ENCODE measurements at regions not wholly inside any gene's neighbourhood (a gene's known extent, or its start where the extent isn't known, plus 50 kb on each side); places are given as distances from the start of the nearest gene placed in this dataset.

- ATAC-seq (replicated peaks) = no peak
- no peaks in the 10 kb centered on the region for H3K9me3 Mint-ChIP-seq
- no peak overlapping the region for H3K27ac Mint-ChIP-seq
- no peaks in the 10 kb centered on the region for H3K4me1 Mint-ChIP-seq
- H3K36me3 Mint-ChIP-seq (ENCODE audit: low read depth) = no peaks in the 10 kb centered on the region
- no peaks in the 10 kb centered on the region for H3K27me3 Mint-ChIP-seq
- no peak overlapping the region for H3K4me3 Mint-ChIP-seq
These were observed 118.7 kb downstream of the LYPLAL1 start for GRCh38 chr1:219292341-219292740.

GRCh38 chr1:219289171-219289570 lies 115.5 kb downstream of the LYPLAL1 start:
- H3K36me3 Mint-ChIP-seq (ENCODE audit: low read depth) = no peaks in the 10 kb centered on the region
- ATAC-seq (replicated peaks) = no peak
- no peaks in the 10 kb centered on the region for H3K9me3 Mint-ChIP-seq
- no peak overlapping the region for H3K4me3 Mint-ChIP-seq
- no peak overlapping the region for H3K27ac Mint-ChIP-seq
- no peaks in the 10 kb centered on the region for H3K27me3 Mint-ChIP-seq
- H3K4me1 Mint-ChIP-seq = no peaks in the 10 kb centered on the region

- Mint-ChIP-seq H3K9me3 (no peaks in the 10 kb centered on the region), H3K4me3 (no peak overlapping the region), H3K27ac (no peak overlapping the region), H3K4me1 (no peaks in the 10 kb centered on the region), H3K27me3 (no peaks in the 10 kb centered on the region), H3K36me3 (ENCODE audit: low read depth) (no peaks in the 10 kb centered on the region)
- no peak for ATAC-seq (replicated peaks)
These were observed 109.9 kb downstream of the LYPLAL1 start for GRCh38 chr1:219283541-219283940.

- Mint-ChIP-seq H3K36me3 (ENCODE audit: low read depth) (no peaks in the 10 kb centered on the region), H3K4me3 (no peak overlapping the region), H3K9me3 (no peaks in the 10 kb centered on the region), H3K4me1 (no peaks in the 10 kb centered on the region), H3K27ac (no peak overlapping the region), H3K27me3 (no peaks in the 10 kb centered on the region)
- ATAC-seq (replicated peaks) = no peak
These were observed 108.2 kb downstream of the LYPLAL1 start for GRCh38 chr1:219281831-219282230.

GRCh38 chr1:219279017-219279770 lies 105.5 kb downstream of the LYPLAL1 start:
- no peaks in the 10 kb centered on the region for H3K9me3 Mint-ChIP-seq
- no peak for ATAC-seq (replicated peaks)
- H3K27me3 Mint-ChIP-seq = no peaks in the 10 kb centered on the region
- H3K36me3 Mint-ChIP-seq (ENCODE audit: low read depth) = no peaks in the 10 kb centered on the region
- H3K4me1 Mint-ChIP-seq = no peaks in the 10 kb centered on the region
- H3K4me3 Mint-ChIP-seq = no peak overlapping the region
- H3K27ac Mint-ChIP-seq = no peak overlapping the region

GRCh38 chr1:219278288-219278687 lies 104.6 kb downstream of the LYPLAL1 start:
- Mint-ChIP-seq H3K4me1 (no peaks in the 10 kb centered on the region), H3K27ac (no peak overlapping the region), H3K4me3 (no peak overlapping the region), H3K9me3 (no peaks in the 10 kb centered on the region), H3K36me3 (ENCODE audit: low read depth) (no peaks in the 10 kb centered on the region), H3K27me3 (no peaks in the 10 kb centered on the region)
- ATAC-seq (replicated peaks) = no peak

- no peaks in the 10 kb centered on the region for H3K27me3 Mint-ChIP-seq
- H3K4me1 Mint-ChIP-seq = no peaks in the 10 kb centered on the region
- H3K4me3 Mint-ChIP-seq = no peak overlapping the region
- no peaks in the 10 kb centered on the region for H3K9me3 Mint-ChIP-seq
- H3K36me3 Mint-ChIP-seq (ENCODE audit: low read depth) = no peaks in the 10 kb centered on the region
- H3K27ac Mint-ChIP-seq = no peak overlapping the region
- ATAC-seq (replicated peaks) = no peak
These were observed 103.8 kb downstream of the LYPLAL1 start for GRCh38 chr1:219277304-219278105.

- no peaks in the 10 kb centered on the region for H3K36me3 Mint-ChIP-seq (ENCODE audit: low read depth)
- H3K4me3 Mint-ChIP-seq = no peak overlapping the region
These were observed 102.5 kb downstream of the LYPLAL1 start for GRCh38 chr1:219276049-219276738.

GRCh38 chr1:219273088-219273686 lies 99.5 kb downstream of the LYPLAL1 start:
- H3K9me3 Mint-ChIP-seq = no peaks in the 10 kb centered on the region
- H3K27me3 Mint-ChIP-seq = no peaks in the 10 kb centered on the region
- H3K36me3 Mint-ChIP-seq (ENCODE audit: low read depth) = no peaks in the 10 kb centered on the region
- no peak overlapping the region for H3K4me3 Mint-ChIP-seq
- no peaks in the 10 kb centered on the region for H3K4me1 Mint-ChIP-seq
- no peak overlapping the region for H3K27ac Mint-ChIP-seq
- no peak for ATAC-seq (replicated peaks)

More at GRCh38 chr1:219276049-219276738, 102.5 kb downstream of the LYPLAL1 start:
- no peak overlapping the region for H3K27ac Mint-ChIP-seq
- H3K9me3 Mint-ChIP-seq = no peaks in the 10 kb centered on the region
- H3K4me1 Mint-ChIP-seq = no peaks in the 10 kb centered on the region
- no peak for ATAC-seq (replicated peaks)
- H3K27me3 Mint-ChIP-seq = no peaks in the 10 kb centered on the region

GRCh38 chr1:219271818-219272535 lies 98.3 kb downstream of the LYPLAL1 start:
- Mint-ChIP-seq H3K36me3 (ENCODE audit: low read depth) (no peaks in the 10 kb centered on the region), H3K27me3 (no peaks in the 10 kb centered on the region), H3K4me1 (no peaks in the 10 kb centered on the region), H3K9me3 (no peaks in the 10 kb centered on the region), H3K4me3 (no peak overlapping the region), H3K27ac (no peak overlapping the region)
- no peak for ATAC-seq (replicated peaks)

- Mint-ChIP-seq H3K4me1 (no peaks in the 10 kb centered on the region), H3K27me3 (no peaks in the 10 kb centered on the region), H3K27ac (no peak overlapping the region), H3K9me3 (no peaks in the 10 kb centered on the region), H3K4me3 (no peak overlapping the region), H3K36me3 (ENCODE audit: low read depth) (no peaks in the 10 kb centered on the region)
- no peak for ATAC-seq (replicated peaks)
These were observed 95.5 kb downstream of the LYPLAL1 start for GRCh38 chr1:219269171-219269570.

- Mint-ChIP-seq H3K4me1 (no peaks in the 10 kb centered on the region), H3K36me3 (ENCODE audit: low read depth) (no peaks in the 10 kb centered on the region), H3K27me3 (no peaks in the 10 kb centered on the region), H3K4me3 (no peak overlapping the region), H3K27ac (no peak overlapping the region), H3K9me3 (peaks cover 5% of the 10 kb centered on the region)
- no peak for ATAC-seq (replicated peaks)
These were observed 92.8 kb downstream of the LYPLAL1 start for GRCh38 chr1:219266524-219266923.

- Mint-ChIP-seq H3K36me3 (ENCODE audit: low read depth) (no peaks in the 10 kb centered on the region), H3K27ac (no peak overlapping the region), H3K4me1 (no peaks in the 10 kb centered on the region), H3K9me3 (peaks cover 5% of the 10 kb centered on the region), H3K4me3 (no peak overlapping the region), H3K27me3 (no peaks in the 10 kb centered on the region)
- ATAC-seq (replicated peaks) = no peak
These were observed 91.4 kb downstream of the LYPLAL1 start for GRCh38 chr1:219265026-219265515.

GRCh38 chr1:219264561-219264960 lies 90.9 kb downstream of the LYPLAL1 start:
- no peaks in the 10 kb centered on the region for H3K36me3 Mint-ChIP-seq (ENCODE audit: low read depth)
- H3K4me3 Mint-ChIP-seq = no peak overlapping the region
- peaks cover 5% of the 10 kb centered on the region for H3K9me3 Mint-ChIP-seq
- no peaks in the 10 kb centered on the region for H3K4me1 Mint-ChIP-seq
- no peak for ATAC-seq (replicated peaks)
- no peaks in the 10 kb centered on the region for H3K27me3 Mint-ChIP-seq
- no peak overlapping the region for H3K27ac Mint-ChIP-seq
